Lower leg skin (tissue), 3 donors: ENCODE measurements at regions not wholly inside any gene's neighbourhood (a gene's known extent, or its start where the extent isn't known, plus 50 kb on each side); places are given as distances from the start of the nearest gene placed in this dataset.

Experiments
- POLR2A ChIP-seq, 2 donors: fragments of 450-650 bp; IDR thresholded peaks; one replicate each; pipeline ENCODE4 v1.6.1; 2016 to 2017; ENCODE audit warnings: antibody characterized with exemption in 2 of 2, mild to moderate bottlenecking in 1 of 2, moderate library complexity in 1 of 2
- TF ChIP-seq, protein P1 (sequence below), 3 donors: fragments of 450-650 bp; IDR thresholded peaks; one replicate each; pipeline ENCODE4 v1.5.1; 2016; ENCODE audit warnings: antibody characterized with exemption in 3 of 3, mild to moderate bottlenecking in 3 of 3, moderate library complexity in 2 of 3

DNA sequence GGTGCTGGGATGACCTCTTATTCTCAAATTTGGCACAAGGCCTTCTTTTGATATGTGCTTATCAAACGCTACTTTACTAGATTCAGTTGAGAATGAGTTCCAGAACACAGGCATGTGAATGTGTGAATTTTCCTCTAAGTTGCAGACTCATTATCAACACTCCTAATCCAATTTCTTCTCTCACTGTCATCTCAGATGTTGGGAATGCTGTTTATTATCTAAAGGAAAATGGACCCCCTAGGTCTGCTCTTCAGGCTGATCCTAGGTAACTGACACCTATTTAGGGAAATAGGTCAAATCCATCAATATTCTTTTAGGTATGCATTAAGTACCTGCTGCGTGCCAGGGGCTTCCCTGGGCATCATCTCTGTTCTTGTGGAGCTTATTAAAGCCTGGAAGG, 215.0 kb upstream of the NOX3 start:
- no peak for TF ChIP-seq POLR2A (IDR thresholded peaks at IDR 0.05)
- TF ChIP-seq, protein P1, sequence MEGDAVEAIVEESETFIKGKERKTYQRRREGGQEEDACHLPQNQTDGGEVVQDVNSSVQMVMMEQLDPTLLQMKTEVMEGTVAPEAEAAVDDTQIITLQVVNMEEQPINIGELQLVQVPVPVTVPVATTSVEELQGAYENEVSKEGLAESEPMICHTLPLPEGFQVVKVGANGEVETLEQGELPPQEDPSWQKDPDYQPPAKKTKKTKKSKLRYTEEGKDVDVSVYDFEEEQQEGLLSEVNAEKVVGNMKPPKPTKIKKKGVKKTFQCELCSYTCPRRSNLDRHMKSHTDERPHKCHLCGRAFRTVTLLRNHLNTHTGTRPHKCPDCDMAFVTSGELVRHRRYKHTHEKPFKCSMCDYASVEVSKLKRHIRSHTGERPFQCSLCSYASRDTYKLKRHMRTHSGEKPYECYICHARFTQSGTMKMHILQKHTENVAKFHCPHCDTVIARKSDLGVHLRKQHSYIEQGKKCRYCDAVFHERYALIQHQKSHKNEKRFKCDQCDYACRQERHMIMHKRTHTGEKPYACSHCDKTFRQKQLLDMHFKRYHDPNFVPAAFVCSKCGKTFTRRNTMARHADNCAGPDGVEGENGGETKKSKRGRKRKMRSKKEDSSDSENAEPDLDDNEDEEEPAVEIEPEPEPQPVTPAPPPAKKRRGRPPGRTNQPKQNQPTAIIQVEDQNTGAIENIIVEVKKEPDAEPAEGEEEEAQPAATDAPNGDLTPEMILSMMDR (IDR thresholded peaks at IDR 0.05) = no peak
